Left colon (tissue), 2 donors: ENCODE measurements at regions not wholly inside any gene's neighbourhood (a gene's known extent, or its start where the extent isn't known, plus 50 kb on each side); places are given as distances from the start of the nearest gene placed in this dataset.

Experiments
- ATAC-seq: fragments of 200-7000 bp; cut with Tn5 transposase; one replicate; pipeline ENCODE4 v1.9.1; 2020; ENCODE audit warnings: mild to moderate bottlenecking, moderate library complexity
- DNase-seq, 2 donors: peaks; one replicate each; pipeline ENCODE4 v3.0.0-alpha.2; 2020
- intact Hi-C, 2 donors: fragments of 100-400 bp; cut with DNase I in 1 of 2; cut with micrococcal nuclease in 1 of 2; formaldehyde crosslinking; loops; one replicate each; pipeline versions ENCODE4 v1.11.2 to v1.14.0; 2022; cut with DNase I, micrococcal nuclease
- donor health status: DM: no; HTN: no; CAD: no.
- donor health status: DM: yes; HTN: yes; CAD: no.

- ATAC-seq (no peak), DNase-seq (no peak)
- intact Hi-C loops, result no loop called here
Observed at GRCh38 chr10:43898592-43898991, 249.9 kb upstream of the ZNF32 start.

- ATAC-seq (no peak), DNase-seq (no peak)
- intact Hi-C loops, result no loop called here
Observed at GRCh38 chr10:43897765-43898419, 249.2 kb upstream of the ZNF32 start.

- intact Hi-C loops, result no loop called here
- ATAC-seq, result no peak
- DNase-seq, result no peak
Observed at GRCh38 chr10:43892062-43892770, 243.5 kb upstream of the ZNF32 start.

GRCh38 chr10:43891241-43891640 lies 242.6 kb upstream of the ZNF32 start:
- ATAC-seq (no peak), DNase-seq (no peak)
- intact Hi-C loops, result no loop called here

- DNase-seq, result no peak
- ATAC-seq, result no peak
- intact Hi-C loops, result no loop called here
Observed at GRCh38 chr10:43890124-43890523, 241.4 kb upstream of the ZNF32 start.

- no peak for DNase-seq
- no peak for ATAC-seq
- intact Hi-C loops, result no loop called here
Observed at GRCh38 chr10:43888586-43888985, 239.9 kb upstream of the ZNF32 start.

- intact Hi-C loops, result no loop called here
- DNase-seq, result no peak
- no peak for ATAC-seq
Observed at GRCh38 chr10:43885842-43886241, 237.2 kb upstream of the ZNF32 start.

- ATAC-seq, result no peak
Observed at GRCh38 chr10:43885252-43885651, 236.6 kb upstream of the ZNF32 start.

GRCh38 chr10:43884501-43885105 lies 235.9 kb upstream of the ZNF32 start:
- intact Hi-C loops, result no loop called here
- DNase-seq, result no peak
- ATAC-seq, result no peak

More at GRCh38 chr10:43885252-43885651, 236.6 kb upstream of the ZNF32 start:
- intact Hi-C loops, result no loop called here
- DNase-seq, result no peak

- ATAC-seq, result no peak
- DNase-seq, result no peak
- intact Hi-C loops, result no loop called here
Observed at GRCh38 chr10:43882711-43883110, 234.0 kb upstream of the ZNF32 start.

GRCh38 chr10:43881657-43882056 lies 233.0 kb upstream of the ZNF32 start:
- DNase-seq, result no peak
- ATAC-seq, result no peak
- intact Hi-C loops, result no loop called here

- no peak for ATAC-seq
- DNase-seq, result no peak
- intact Hi-C loops, result no loop called here
Observed at GRCh38 chr10:43880160-43880559, 231.5 kb upstream of the ZNF32 start.

- intact Hi-C loops, result no loop called here
- no peak for ATAC-seq
- DNase-seq, result no peak
Observed at GRCh38 chr10:43879742-43880141, 231.1 kb upstream of the ZNF32 start.

GRCh38 chr10:43879162-43879561 lies 230.5 kb upstream of the ZNF32 start:
- intact Hi-C loops, result no loop called here
- no peak for ATAC-seq
- no peak for DNase-seq

- no peak for DNase-seq
- intact Hi-C loops, result no loop called here
- no peak for ATAC-seq
Observed at GRCh38 chr10:43878386-43878785, 229.7 kb upstream of the ZNF32 start.

- intact Hi-C loops, result no loop called here
- ATAC-seq, result peak; percentile 54
- no peak for DNase-seq
Observed at GRCh38 chr10:43876976-43877375, 228.3 kb upstream of the ZNF32 start.

- intact Hi-C loops, result no loop called here
- DNase-seq, result no peak
- ATAC-seq, result no peak
Observed at GRCh38 chr10:43874984-43875383, 226.3 kb upstream of the ZNF32 start.

- DNase-seq (no peak), ATAC-seq (no peak)
- intact Hi-C loops, result no loop called here
Observed at GRCh38 chr10:43873717-43874116, 225.0 kb upstream of the ZNF32 start.

GRCh38 chr10:43872644-43873043 lies 224.0 kb upstream of the ZNF32 start:
- no peak for ATAC-seq
- intact Hi-C loops, result no loop called here
- DNase-seq, result no peak

- ATAC-seq (no peak), DNase-seq (no peak)
- intact Hi-C loops, result no loop called here
Observed at GRCh38 chr10:43871545-43871944, 222.9 kb upstream of the ZNF32 start.
